Kidney epithelial cell (primary cell): ENCODE measurements at regions not wholly inside any gene's neighbourhood (a gene's known extent, or its start where the extent isn't known, plus 50 kb on each side); places are given as distances from the start of the nearest gene placed in this dataset.

ENCODE experiments used
- DNase-seq: peaks from one replicate; pipeline ENCODE4 v3.0.0-alpha.2; 2010; ENCODE audit warnings: low read depth
- H3K27me3 ChIP-seq: 2 replicates; pipeline ENCODE4 v1.6.0; 2011; ENCODE audit warnings: low read length; ENCODE audit not compliant: control insufficient read depth, insufficient read depth
- H3K36me3 ChIP-seq: 2 replicates; pipeline ENCODE4 v1.5.1; 2011; ENCODE audit warnings: low read length; ENCODE audit not compliant: control insufficient read depth, insufficient read depth
- H3K4me3 ChIP-seq: 2 replicates; pipeline ENCODE4 v1.5.1; 2011; ENCODE audit warnings: low read depth, mild to moderate bottlenecking, control low read depth, low read length
- CTCF ChIP-seq: IDR thresholded peaks from 2 replicates; pipeline ENCODE4 v1.5.1; 2011; ENCODE audit warnings: mild to moderate bottlenecking, moderate library complexity, low read length, control low read depth, inconsistent platforms; ENCODE audit not compliant: insufficient read depth, poor library complexity, severe bottlenecking

GRCh38 chr2:167855211-167855610 is 392.2 kb downstream of the STK39 start:
- TF ChIP-seq CTCF = no peak

DNA sequence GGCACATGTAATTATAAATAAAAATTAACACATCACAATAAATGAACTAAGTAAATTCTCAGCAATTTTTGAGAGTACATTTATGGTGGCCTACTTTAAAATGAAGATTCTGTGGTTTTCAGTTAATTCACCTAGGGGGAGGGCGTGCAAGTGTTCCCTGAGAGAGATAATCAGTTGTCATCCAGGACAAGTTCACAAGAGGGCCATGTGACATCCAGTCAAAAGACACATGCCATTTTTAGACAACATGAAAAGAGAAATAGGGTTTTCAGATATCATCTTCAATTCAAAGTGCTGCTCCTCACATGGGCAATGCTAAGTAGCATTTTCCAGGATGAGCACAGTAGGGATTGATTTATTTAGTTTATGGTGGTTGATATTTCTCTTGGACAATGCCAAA is 393.7 kb downstream of the STK39 start:
- no peak overlapping the region for H3K4me3 ChIP-seq
- H3K27me3 ChIP-seq = no peaks in the 10 kb centered on the region
- no peak for DNase-seq
- no peak for TF ChIP-seq CTCF
- H3K36me3 ChIP-seq = no peaks in the 10 kb centered on the region

More at GRCh38 chr2:167855211-167855610, 392.2 kb downstream of the STK39 start:
- Histone ChIP-seq H3K27me3 (no peaks in the 10 kb centered on the region), H3K36me3 (no peaks in the 10 kb centered on the region), H3K4me3 (no peak overlapping the region)
- no peak for DNase-seq

- Histone ChIP-seq H3K4me3 (no peak overlapping the region), H3K27me3 (no peaks in the 10 kb centered on the region)
- no peak for TF ChIP-seq CTCF
Observed at GRCh38 chr2:167851876-167852275, 395.5 kb downstream of the STK39 start.

DNA sequence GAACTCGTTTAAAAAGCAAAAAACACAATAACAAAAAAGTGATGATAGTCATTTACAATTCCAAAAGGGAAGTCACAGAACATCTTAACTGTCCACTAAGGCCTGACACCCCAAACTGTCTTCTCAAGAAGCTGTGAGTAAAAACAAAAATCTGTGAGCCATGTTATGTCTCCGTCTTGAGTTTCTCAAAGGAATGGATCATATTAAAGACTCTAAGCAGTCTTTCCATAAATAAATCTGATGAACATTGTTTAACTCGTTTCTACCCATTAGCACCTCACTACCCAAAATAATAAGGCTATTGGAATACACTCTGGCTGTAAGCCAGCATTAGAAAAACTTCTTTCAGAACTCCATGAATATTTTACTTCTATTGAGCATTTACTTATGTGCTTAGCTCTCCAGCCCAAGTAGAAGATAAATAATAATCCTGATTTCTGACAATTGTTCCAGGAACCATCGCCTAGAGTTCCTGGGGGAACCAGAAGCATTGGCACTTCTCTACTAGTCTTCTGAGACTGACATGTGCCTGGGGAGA is 396.0 kb downstream of the STK39 start:
- H3K36me3 ChIP-seq = no peaks in the 10 kb centered on the region
- no peak for TF ChIP-seq CTCF
- no peak for DNase-seq
- H3K4me3 ChIP-seq = no peak overlapping the region
- H3K27me3 ChIP-seq = no peaks in the 10 kb centered on the region

More at GRCh38 chr2:167851876-167852275, 395.5 kb downstream of the STK39 start:
- DNase-seq = no peak
- H3K36me3 ChIP-seq = no peaks in the 10 kb centered on the region

DNA sequence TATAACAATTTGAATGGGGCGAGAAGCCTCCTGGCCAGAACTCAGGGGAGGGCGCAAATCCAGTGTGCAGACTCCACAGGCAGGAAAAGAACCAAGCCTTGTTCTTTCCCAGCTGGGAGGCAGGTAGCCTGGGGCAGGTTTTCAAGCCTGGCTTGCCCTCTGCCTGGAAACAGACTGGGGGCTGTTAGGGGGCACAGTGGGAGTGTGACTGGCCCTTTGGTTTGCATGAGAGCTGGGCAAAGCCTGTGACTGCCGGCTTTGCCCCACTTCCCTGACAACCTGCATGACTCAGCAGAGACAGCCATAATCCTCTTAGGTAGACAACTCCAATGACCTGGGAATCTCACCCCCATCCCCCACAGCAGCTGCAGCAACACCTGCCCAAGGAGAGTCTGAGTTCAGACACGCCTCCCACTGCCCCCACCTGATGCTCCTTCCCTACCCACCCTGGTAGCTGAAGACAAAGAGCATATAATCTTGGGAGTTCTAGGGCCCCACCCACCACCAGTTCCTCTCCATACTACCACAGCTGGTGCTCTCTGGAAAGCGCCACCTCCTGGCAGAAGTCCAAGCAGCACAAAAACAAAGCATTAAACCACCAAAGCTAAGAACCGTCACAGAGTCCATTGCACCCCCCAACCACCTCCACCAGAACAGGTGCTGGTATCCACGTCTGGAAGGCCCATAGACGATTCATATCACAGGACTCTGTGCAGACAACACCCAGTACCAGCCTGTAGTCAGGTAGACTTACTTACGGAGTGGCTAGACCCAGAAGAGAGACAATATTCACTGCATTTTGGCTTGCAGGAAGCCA is 402.5 kb downstream of the STK39 start:
- no peaks in the 10 kb centered on the region for H3K36me3 ChIP-seq
- no peaks in the 10 kb centered on the region for H3K27me3 ChIP-seq
- no peak overlapping the region for H3K4me3 ChIP-seq
- DNase-seq = no peak
- peak; percentile 9 for TF ChIP-seq CTCF
